ENCODE measurements at regions not wholly inside any gene's neighbourhood (a gene's known extent, or its start where the extent isn't known, plus 50 kb on each side); places are given as distances from the start of the nearest gene placed in this dataset.

- Mint-ChIP-seq H3K27ac (no peak overlapping the region), H3K36me3 (ENCODE audit: low read depth) (no peaks in the 10 kb centered on the region), H3K4me1 (peaks cover 4% of the 10 kb centered on the region), H3K27me3 (ENCODE audit: low read depth) (no peaks in the 10 kb centered on the region), H3K4me3 (no peak overlapping the region), H3K9me3 (no peaks in the 10 kb centered on the region)
- no peak for TF ChIP-seq CTCF (IDR thresholded peaks at IDR 0.05; ENCODE audit: unreplicated experiment in 3 of 3)
Observed at GRCh38 chr5:36523450-36523849, 83.0 kb upstream of the SLC1A3 start.

GRCh38 chr5:36523926-36524325 lies 82.5 kb upstream of the SLC1A3 start:
- TF ChIP-seq CTCF (IDR thresholded peaks at IDR 0.05; ENCODE audit: unreplicated experiment in 3 of 3) = no peak
- H3K9me3 Mint-ChIP-seq = no peaks in the 10 kb centered on the region
- no peaks in the 10 kb centered on the region for H3K36me3 Mint-ChIP-seq (ENCODE audit: low read depth)
- H3K27ac Mint-ChIP-seq = no peak overlapping the region
- H3K4me3 Mint-ChIP-seq = no peak overlapping the region
- H3K27me3 Mint-ChIP-seq (ENCODE audit: low read depth) = no peaks in the 10 kb centered on the region
- H3K4me1 Mint-ChIP-seq = peaks cover 4% of the 10 kb centered on the region

- Mint-ChIP-seq H3K9me3 (no peaks in the 10 kb centered on the region), H3K4me3 (no peak overlapping the region), H3K27me3 (ENCODE audit: low read depth) (peaks cover 3% of the 10 kb centered on the region), H3K27ac (no peak overlapping the region), H3K4me1 (peaks cover 9% of the 10 kb centered on the region), H3K36me3 (ENCODE audit: low read depth) (no peaks in the 10 kb centered on the region)
- TF ChIP-seq CTCF (IDR thresholded peaks at IDR 0.05; ENCODE audit: unreplicated experiment in 3 of 3) = no peak
Observed at GRCh38 chr5:36526537-36526936, 79.9 kb upstream of the SLC1A3 start.

- no peak for TF ChIP-seq CTCF (IDR thresholded peaks at IDR 0.05; ENCODE audit: unreplicated experiment in 3 of 3)
- H3K4me1 Mint-ChIP-seq = peaks cover 5% of the 10 kb centered on the region
- H3K36me3 Mint-ChIP-seq (ENCODE audit: low read depth) = no peaks in the 10 kb centered on the region
- no peak overlapping the region for H3K27ac Mint-ChIP-seq
- no peak overlapping the region for H3K4me3 Mint-ChIP-seq
- peaks cover 3% of the 10 kb centered on the region for H3K27me3 Mint-ChIP-seq (ENCODE audit: low read depth)
- no peaks in the 10 kb centered on the region for H3K9me3 Mint-ChIP-seq
Observed at GRCh38 chr5:36528588-36528987, 77.8 kb upstream of the SLC1A3 start.

DNA sequence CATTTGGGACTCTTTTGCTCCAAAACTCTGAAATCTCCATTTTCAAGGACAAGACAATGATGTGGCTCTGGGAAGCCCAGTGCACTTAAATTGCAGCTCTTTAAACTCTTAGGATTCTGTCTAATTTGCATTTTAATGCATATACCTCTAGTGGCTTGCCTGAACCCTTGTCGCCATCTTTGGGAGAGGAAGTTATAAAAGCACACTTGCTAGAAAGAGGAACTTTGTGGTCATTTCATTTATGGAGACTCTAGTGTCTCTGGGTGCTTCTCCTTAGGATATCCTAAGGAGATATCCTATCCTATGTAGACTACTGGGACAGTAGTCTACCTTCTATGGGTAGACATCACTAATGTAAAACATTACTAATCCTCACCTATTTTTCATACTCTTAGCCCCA lies 77.3 kb upstream of the SLC1A3 start:
- Mint-ChIP-seq H3K27me3 (ENCODE audit: low read depth) (peaks cover 3% of the 10 kb centered on the region), H3K36me3 (ENCODE audit: low read depth) (no peaks in the 10 kb centered on the region), H3K9me3 (no peaks in the 10 kb centered on the region), H3K4me1 (peaks cover 5% of the 10 kb centered on the region), H3K4me3 (no peak overlapping the region), H3K27ac (no peak overlapping the region)
- TF ChIP-seq CTCF (IDR thresholded peaks at IDR 0.05; ENCODE audit: unreplicated experiment in 3 of 3) = no peak

- Mint-ChIP-seq H3K27ac (peak overlapping the region in 1 of 3 experiments; percentile 76), H3K9me3 (no peaks in the 10 kb centered on the region), H3K4me3 (no peak overlapping the region), H3K4me1 (peaks cover 10% of the 10 kb centered on the region), H3K27me3 (ENCODE audit: low read depth) (peaks cover 3% of the 10 kb centered on the region), H3K36me3 (ENCODE audit: low read depth) (no peaks in the 10 kb centered on the region)
- no peak for TF ChIP-seq CTCF (IDR thresholded peaks at IDR 0.05; ENCODE audit: unreplicated experiment in 3 of 3)
Observed at GRCh38 chr5:36530215-36530614, 76.2 kb upstream of the SLC1A3 start.

Data from nephron (organoid).